ENCODE measurements at regions not wholly inside any gene's neighbourhood (a gene's known extent, or its start where the extent isn't known, plus 50 kb on each side); places are given as distances from the start of the nearest gene placed in this dataset.

DNA sequence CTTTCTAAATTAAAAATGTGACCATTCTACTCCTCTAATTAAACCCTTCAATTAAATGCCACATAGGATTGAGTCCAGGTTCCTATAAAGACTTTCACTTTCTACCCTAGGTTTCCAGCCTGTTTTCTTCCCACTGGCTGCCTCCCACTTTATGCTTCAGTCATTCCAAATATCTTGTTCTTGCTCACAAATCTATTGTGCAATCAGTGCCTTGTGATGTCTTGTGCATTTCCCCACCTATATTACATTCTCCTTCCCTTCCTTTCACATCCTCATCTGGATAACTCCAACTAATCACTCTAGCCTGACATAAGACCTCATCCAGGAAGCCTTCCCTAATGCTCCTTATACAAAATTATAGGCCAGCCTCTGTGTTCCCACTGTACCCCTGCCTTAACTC lies 281.7 kb upstream of the LRATD1 start:
- TF ChIP-seq, protein P1, sequence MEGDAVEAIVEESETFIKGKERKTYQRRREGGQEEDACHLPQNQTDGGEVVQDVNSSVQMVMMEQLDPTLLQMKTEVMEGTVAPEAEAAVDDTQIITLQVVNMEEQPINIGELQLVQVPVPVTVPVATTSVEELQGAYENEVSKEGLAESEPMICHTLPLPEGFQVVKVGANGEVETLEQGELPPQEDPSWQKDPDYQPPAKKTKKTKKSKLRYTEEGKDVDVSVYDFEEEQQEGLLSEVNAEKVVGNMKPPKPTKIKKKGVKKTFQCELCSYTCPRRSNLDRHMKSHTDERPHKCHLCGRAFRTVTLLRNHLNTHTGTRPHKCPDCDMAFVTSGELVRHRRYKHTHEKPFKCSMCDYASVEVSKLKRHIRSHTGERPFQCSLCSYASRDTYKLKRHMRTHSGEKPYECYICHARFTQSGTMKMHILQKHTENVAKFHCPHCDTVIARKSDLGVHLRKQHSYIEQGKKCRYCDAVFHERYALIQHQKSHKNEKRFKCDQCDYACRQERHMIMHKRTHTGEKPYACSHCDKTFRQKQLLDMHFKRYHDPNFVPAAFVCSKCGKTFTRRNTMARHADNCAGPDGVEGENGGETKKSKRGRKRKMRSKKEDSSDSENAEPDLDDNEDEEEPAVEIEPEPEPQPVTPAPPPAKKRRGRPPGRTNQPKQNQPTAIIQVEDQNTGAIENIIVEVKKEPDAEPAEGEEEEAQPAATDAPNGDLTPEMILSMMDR (IDR thresholded peaks at IDR 0.05) = no peak
- no peak for TF ChIP-seq POLR2A (IDR thresholded peaks at IDR 0.05)

Data from body of pancreas (tissue), 4 donors.